ENCODE measurements at regions not wholly inside any gene's neighbourhood (a gene's known extent, or its start where the extent isn't known, plus 50 kb on each side); places are given as distances from the start of the nearest gene placed in this dataset.

- H3K4me3 ChIP-seq: no peak overlapping the region
- 75 to 95% (median 84%) methylated on average over 3 of the region's 3 CpGs for WGBS, 5 donors
- no peaks in the 10 kb centered on the region for H3K36me3 ChIP-seq
- intact Hi-C loops (cut with DNase I; ENCODE audit: low total_unique reads): no loop called here
- no peak for TF ChIP-seq POLR2A (IDR thresholded peaks at IDR 0.05)
- no peak for TF ChIP-seq POLR2AphosphoS5 (IDR thresholded peaks at IDR 0.05)
- no peak for TF ChIP-seq CTCF (IDR thresholded peaks at IDR 0.05 in 8 of 11, conservative IDR thresholded peaks at IDR 0.05 in 3 of 11)
- DNase-seq: no peak
- H3K27ac ChIP-seq: no peak overlapping the region
- H3K9me3 ChIP-seq: no peaks in the 10 kb centered on the region
- H3K27me3 ChIP-seq (replicated peaks in 1 of 7): no peaks in the 10 kb centered on the region
- no peaks in the 10 kb centered on the region for H3K4me1 ChIP-seq
Measured at GRCh38 chr12:24489939-24490338, 459.0 kb downstream of the BCAT1 start.

- Histone ChIP-seq H3K27ac (no peak overlapping the region), H3K36me3 (no peaks in the 10 kb centered on the region), H3K9me3 (no peaks in the 10 kb centered on the region), H3K4me3 (no peak overlapping the region), H3K27me3 (replicated peaks in 1 of 7) (no peaks in the 10 kb centered on the region), H3K4me1 (no peaks in the 10 kb centered on the region)
- intact Hi-C loops (cut with DNase I; ENCODE audit: low total_unique reads): no loop called here
- WGBS, 5 donors: 70 to 81% (median 77%) methylated on average over 6 of the region's 6 CpGs
- no peak for DNase-seq
- TF ChIP-seq CTCF (IDR thresholded peaks at IDR 0.05 in 8 of 11, conservative IDR thresholded peaks at IDR 0.05 in 3 of 11) (no peak), POLR2A (IDR thresholded peaks at IDR 0.05) (no peak), POLR2AphosphoS5 (IDR thresholded peaks at IDR 0.05) (no peak)
Measured at GRCh38 chr12:24488906-24489619, 459.8 kb downstream of the BCAT1 start.

GRCh38 chr12:24488091-24488596 is 460.8 kb downstream of the BCAT1 start:
- intact Hi-C loops (cut with DNase I; ENCODE audit: low total_unique reads): no loop called here
- WGBS, 5 donors: 88 to 98% (median 93%) methylated on average over 2 of the region's 2 CpGs
- Histone ChIP-seq H3K27me3 (replicated peaks in 1 of 7) (no peaks in the 10 kb centered on the region), H3K4me3 (no peak overlapping the region), H3K4me1 (no peaks in the 10 kb centered on the region), H3K9me3 (no peaks in the 10 kb centered on the region), H3K27ac (no peak overlapping the region), H3K36me3 (no peaks in the 10 kb centered on the region)
- TF ChIP-seq POLR2AphosphoS5 (IDR thresholded peaks at IDR 0.05): no peak
- TF ChIP-seq CTCF (IDR thresholded peaks at IDR 0.05 in 8 of 11, conservative IDR thresholded peaks at IDR 0.05 in 3 of 11): no peak
- no peak for TF ChIP-seq POLR2A (IDR thresholded peaks at IDR 0.05)
- DNase-seq: no peak

GRCh38 chr12:24487606-24488005 is 461.3 kb downstream of the BCAT1 start:
- no peaks in the 10 kb centered on the region for H3K27me3 ChIP-seq (replicated peaks in 1 of 7)
- no peaks in the 10 kb centered on the region for H3K36me3 ChIP-seq
- TF ChIP-seq POLR2A (IDR thresholded peaks at IDR 0.05) (no peak), CTCF (IDR thresholded peaks at IDR 0.05 in 8 of 11, conservative IDR thresholded peaks at IDR 0.05 in 3 of 11) (no peak), POLR2AphosphoS5 (IDR thresholded peaks at IDR 0.05) (no peak)
- WGBS, 5 donors: 85 to 98% (median 86%) methylated on average over 3 of the region's 3 CpGs
- DNase-seq: no peak
- no peaks in the 10 kb centered on the region for H3K4me1 ChIP-seq
- intact Hi-C loops (cut with DNase I; ENCODE audit: low total_unique reads): no loop called here
- H3K4me3 ChIP-seq: no peak overlapping the region
- no peak overlapping the region for H3K27ac ChIP-seq
- H3K9me3 ChIP-seq: no peaks in the 10 kb centered on the region

All from spleen (tissue), 11 donors.